Spleen (tissue), 7 donors: ENCODE measurements at regions not wholly inside any gene's neighbourhood (a gene's known extent, or its start where the extent isn't known, plus 50 kb on each side); places are given as distances from the start of the nearest gene placed in this dataset.

Experiments used
- POLR2A ChIP-seq, 3 donors: fragments of 450-650 bp; IDR thresholded peaks; one replicate each; pipeline ENCODE4 v1.5.1; 2017; ENCODE audit warnings: antibody characterized with exemption in 3 of 3, mild to moderate bottlenecking in 1 of 3
- POLR2AphosphoS5 ChIP-seq, 3 donors: sonication (generic); formaldehyde crosslinking; IDR thresholded peaks; one replicate each; pipeline ENCODE4 v1.5.1; 2017; ENCODE audit warnings: antibody characterized with exemption in 3 of 3
- TF ChIP-seq, protein P1 (sequence below), 11 experiments: fragments of 200-600 bp in 7 of 11; fragments of 450-650 bp in 4 of 11; sonication (generic) in 4 of 11; IDR thresholded peaks in 8 of 11; conservative IDR thresholded peaks in 3 of 11; 1 replicate in 7 of 11; 2 replicates in 4 of 11; pipeline versions ENCODE4 v1.4.0 to v1.8.0; 2016 to 2021; ENCODE audit warnings: antibody characterized with exemption in 11 of 11, inconsistent platforms in 4 of 11, mild to moderate bottlenecking in 1 of 11
- donor health status: DM: no; HTN: no; CAD: no; lungs with moderate emphysema.
- donor health status: DM: no; HTN: no; CAD: no.
- donor health status: DM: no; HTN: no; CAD: no.

DNA sequence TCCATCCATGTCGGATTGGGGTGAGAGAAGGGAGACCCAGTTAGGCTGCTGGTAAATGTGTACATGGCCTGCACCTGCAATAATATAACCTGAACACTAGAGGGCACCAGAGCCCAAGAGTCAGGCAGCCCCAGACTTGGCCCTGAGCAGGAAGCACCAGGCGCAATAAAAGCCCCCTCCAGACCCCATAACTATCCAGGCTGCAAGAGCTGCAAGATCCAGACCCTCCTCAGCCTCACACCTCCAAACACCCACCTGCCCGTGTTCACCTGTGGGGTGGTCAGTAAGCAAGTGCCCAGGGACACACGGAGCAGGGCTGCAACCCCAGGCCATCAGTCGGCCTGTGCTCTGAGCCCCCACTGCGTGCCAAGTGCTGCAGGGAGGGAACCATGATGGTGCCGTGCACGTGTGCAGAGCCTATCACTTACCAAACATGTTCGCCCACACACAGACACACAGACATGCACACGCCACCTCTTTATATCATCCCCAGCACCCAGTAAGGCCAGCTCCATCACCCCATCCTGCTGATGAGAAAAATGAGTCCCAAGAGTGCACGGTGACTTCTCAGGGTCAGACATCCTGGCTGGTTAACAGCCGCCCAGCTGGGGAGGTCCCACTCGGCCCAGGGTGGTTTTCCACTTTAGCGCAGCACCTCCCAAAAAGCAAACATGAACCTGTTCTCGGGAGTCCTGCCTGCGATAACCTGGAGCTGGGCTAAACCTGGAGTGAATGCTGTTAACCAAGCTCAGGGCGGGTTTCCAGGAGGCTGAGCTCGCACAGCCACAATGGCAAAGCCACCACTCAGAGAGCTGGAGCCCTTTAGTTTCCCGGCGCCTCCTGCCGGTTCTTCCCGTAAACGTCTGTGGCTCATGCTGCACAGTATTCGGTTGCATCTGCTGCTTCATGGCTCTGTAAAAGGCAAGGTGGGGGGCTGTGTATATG is 439.8 kb downstream of the SOX9 start:
- TF ChIP-seq POLR2A (IDR thresholded peaks at IDR 0.05) (no peak), POLR2AphosphoS5 (IDR thresholded peaks at IDR 0.05) (no peak)
- TF ChIP-seq, protein P1, sequence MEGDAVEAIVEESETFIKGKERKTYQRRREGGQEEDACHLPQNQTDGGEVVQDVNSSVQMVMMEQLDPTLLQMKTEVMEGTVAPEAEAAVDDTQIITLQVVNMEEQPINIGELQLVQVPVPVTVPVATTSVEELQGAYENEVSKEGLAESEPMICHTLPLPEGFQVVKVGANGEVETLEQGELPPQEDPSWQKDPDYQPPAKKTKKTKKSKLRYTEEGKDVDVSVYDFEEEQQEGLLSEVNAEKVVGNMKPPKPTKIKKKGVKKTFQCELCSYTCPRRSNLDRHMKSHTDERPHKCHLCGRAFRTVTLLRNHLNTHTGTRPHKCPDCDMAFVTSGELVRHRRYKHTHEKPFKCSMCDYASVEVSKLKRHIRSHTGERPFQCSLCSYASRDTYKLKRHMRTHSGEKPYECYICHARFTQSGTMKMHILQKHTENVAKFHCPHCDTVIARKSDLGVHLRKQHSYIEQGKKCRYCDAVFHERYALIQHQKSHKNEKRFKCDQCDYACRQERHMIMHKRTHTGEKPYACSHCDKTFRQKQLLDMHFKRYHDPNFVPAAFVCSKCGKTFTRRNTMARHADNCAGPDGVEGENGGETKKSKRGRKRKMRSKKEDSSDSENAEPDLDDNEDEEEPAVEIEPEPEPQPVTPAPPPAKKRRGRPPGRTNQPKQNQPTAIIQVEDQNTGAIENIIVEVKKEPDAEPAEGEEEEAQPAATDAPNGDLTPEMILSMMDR (IDR thresholded peaks at IDR 0.05 in 8 of 11, conservative IDR thresholded peaks at IDR 0.05 in 3 of 11) = peak; percentile 40 to 85 (median 73)
